Spinal cord (tissue), 9 donors: ENCODE measurements at regions not wholly inside any gene's neighbourhood (a gene's known extent, or its start where the extent isn't known, plus 50 kb on each side); places are given as distances from the start of the nearest gene placed in this dataset.
"Not testable (repeated sequence)": the region's sequence is repeated elsewhere in the genome, so short reads cannot be mapped to it uniquely, and the experiment has no call there.

Source experiments
- DNase-seq, 6 donors: peaks; one replicate each; pipeline versions ENCODE4 v3.0.0 to v3.0.0-alpha.2; 2013 to 2015; ENCODE audit warnings: low spot score in 6 of 6, low read depth in 4 of 6
- H3K27ac ChIP-seq: one replicate; pipeline ENCODE4 v1.5.1; 2013; ENCODE audit warnings: low read depth, low read length, control low read depth
- H3K27me3 ChIP-seq: one replicate; pipeline ENCODE4 v1.6.1; 2013; ENCODE audit warnings: low read length; ENCODE audit not compliant: control insufficient read depth, insufficient read depth
- H3K36me3 ChIP-seq: one replicate; pipeline ENCODE4 v1.6.1; 2013; ENCODE audit warnings: low read length; ENCODE audit not compliant: control insufficient read depth, insufficient read depth
- H3K4me1 ChIP-seq: one replicate; pipeline ENCODE4 v1.6.1; 2013; ENCODE audit warnings: low read length; ENCODE audit not compliant: control insufficient read depth, insufficient read depth
- H3K4me3 ChIP-seq: one replicate; pipeline ENCODE4 v1.5.1; 2013; ENCODE audit warnings: low read depth, low read length, control low read depth
- H3K9me3 ChIP-seq: one replicate; pipeline ENCODE4 v1.6.1; 2013; ENCODE audit warnings: low read length; ENCODE audit not compliant: control insufficient read depth, insufficient read depth
- WGBS: methylation state at CpG from one replicate; pipeline ENCODE4 v1.1.5; 2013; ENCODE audit warnings: missing lambda C conversion rate; ENCODE audit not compliant: insufficient coverage; 5-methylcytosine and 5-hydroxymethylcytosine counted together
- donor health status: healthy.

GRCh38 chr2:35220461-35220860 lies 1135.1 kb upstream of the CRIM1 start:
- Histone ChIP-seq H3K36me3 (no peaks in the 10 kb centered on the region), H3K27ac (no peak overlapping the region), H3K27me3 (no peaks in the 10 kb centered on the region), H3K4me3 (no peak overlapping the region), H3K9me3 (no peaks in the 10 kb centered on the region), H3K4me1 (no peaks in the 10 kb centered on the region)
- no peak for DNase-seq
- WGBS, result 100% methylated on average over 2 of the region's 2 CpGs

DNA sequence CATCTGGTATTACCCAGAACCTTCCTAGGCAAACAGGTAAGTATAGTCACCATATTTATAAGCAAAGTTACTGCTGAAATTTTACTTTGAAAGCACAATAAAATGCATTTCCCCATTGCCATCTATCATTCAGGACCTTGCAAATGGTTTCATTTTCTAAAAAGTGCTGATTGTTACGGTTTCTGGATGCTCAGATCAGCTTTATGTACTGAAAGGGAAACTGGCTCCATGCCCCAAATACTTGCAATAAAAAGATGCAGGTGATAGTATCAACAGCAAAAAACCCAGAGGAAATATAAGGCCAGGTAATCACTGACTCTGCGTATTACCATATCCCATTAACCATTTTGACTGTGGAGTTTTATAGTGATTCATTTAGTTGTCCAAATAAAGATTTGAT lies 1150.7 kb upstream of the CRIM1 start:
- no CpG with 5 or more reads among the region's 2 CpGs for WGBS
- H3K4me1 ChIP-seq, result no peaks in the 10 kb centered on the region
- peak in 1 of 6 donors; percentile 11 for DNase-seq
- H3K36me3 ChIP-seq, result no peaks in the 10 kb centered on the region
- no peak overlapping the region for H3K4me3 ChIP-seq
- no peaks in the 10 kb centered on the region for H3K27me3 ChIP-seq
- no peaks in the 10 kb centered on the region for H3K9me3 ChIP-seq
- H3K27ac ChIP-seq, result no peak overlapping the region

DNA sequence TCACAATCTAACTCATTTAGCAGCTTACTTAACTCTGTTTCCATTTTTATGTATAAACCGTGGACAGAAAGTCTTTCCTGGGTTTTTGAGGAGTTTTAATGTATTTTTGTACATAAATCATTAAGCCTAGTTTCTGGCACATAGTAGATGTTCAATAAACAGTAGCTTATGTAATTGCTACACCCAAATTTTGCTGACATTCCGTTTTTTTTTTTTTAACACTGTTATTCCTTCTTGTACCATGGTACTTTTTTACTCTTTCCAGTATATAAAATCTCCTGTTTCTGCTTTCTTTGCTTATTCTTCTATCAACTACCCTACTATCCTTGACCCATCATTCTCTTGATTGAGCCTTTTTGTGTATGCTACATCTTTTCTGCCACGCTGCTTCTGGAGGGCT lies 1151.3 kb upstream of the CRIM1 start:
- WGBS, result 100% methylated on average over 1 of the region's 3 CpGs
- Histone ChIP-seq H3K4me3 (no peak overlapping the region), H3K9me3 (no peaks in the 10 kb centered on the region), H3K36me3 (no peaks in the 10 kb centered on the region), H3K27ac (no peak overlapping the region), H3K4me1 (no peaks in the 10 kb centered on the region), H3K27me3 (no peaks in the 10 kb centered on the region)
- DNase-seq, result no peak

- Histone ChIP-seq H3K9me3 (no peaks in the 10 kb centered on the region), H3K4me1 (no peaks in the 10 kb centered on the region), H3K27ac (no peak overlapping the region), H3K4me3 (no peak overlapping the region), H3K27me3 (no peaks in the 10 kb centered on the region), H3K36me3 (no peaks in the 10 kb centered on the region)
- WGBS, result no CpG with 5 or more reads among the region's 4 CpGs
- no peak for DNase-seq
Observed at GRCh38 chr2:35199298-35199697, 1156.3 kb upstream of the CRIM1 start.

DNA sequence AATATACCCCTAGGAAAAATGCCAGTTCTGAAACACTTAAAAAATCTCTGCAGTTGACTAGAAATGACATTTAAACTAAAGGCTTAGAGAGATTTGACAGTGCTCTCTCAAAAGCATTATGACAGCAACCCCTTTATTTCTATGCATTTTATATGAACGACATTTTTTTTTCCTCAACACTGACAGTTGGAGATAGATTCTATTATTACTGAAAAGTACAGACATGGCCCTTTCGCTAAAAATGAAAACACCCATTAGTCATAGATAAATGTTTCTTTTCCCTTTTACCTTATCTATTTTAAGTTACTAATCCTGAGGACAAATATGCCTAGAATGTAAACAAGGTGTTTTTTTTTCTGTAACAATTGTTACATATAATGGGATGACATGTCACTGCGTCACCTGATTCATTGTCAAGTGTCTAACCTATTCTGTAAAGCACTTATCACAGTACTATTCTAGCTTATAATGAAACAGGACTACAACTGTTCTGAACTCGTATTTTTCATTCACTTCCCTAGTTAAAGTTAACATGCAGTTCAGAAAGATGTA lies 1169.6 kb upstream of the CRIM1 start:
- Histone ChIP-seq H3K9me3 (no peaks in the 10 kb centered on the region), H3K27ac (no peak overlapping the region), H3K4me3 (no peak overlapping the region), H3K4me1 (no peaks in the 10 kb centered on the region), H3K36me3 (no peaks in the 10 kb centered on the region), H3K27me3 (no peaks in the 10 kb centered on the region)
- no peak for DNase-seq
- no CpG with 5 or more reads among the region's 4 CpGs for WGBS

- DNase-seq, result no peak
- H3K36me3 ChIP-seq, result no peaks in the 10 kb centered on the region
- WGBS, result no CpG with 5 or more reads among the region's 1 CpG
- no peak overlapping the region for H3K27ac ChIP-seq
- H3K4me1 ChIP-seq, result no peaks in the 10 kb centered on the region
- H3K9me3 ChIP-seq, result no peaks in the 10 kb centered on the region
- no peak overlapping the region for H3K4me3 ChIP-seq
- H3K27me3 ChIP-seq, result no peaks in the 10 kb centered on the region
Observed at GRCh38 chr2:35184471-35184870, 1171.1 kb upstream of the CRIM1 start.

- not testable (repeated sequence) for H3K36me3 ChIP-seq, DNase-seq, H3K27me3 ChIP-seq, H3K27ac ChIP-seq, H3K9me3 ChIP-seq, H3K4me3 ChIP-seq, H3K4me1 ChIP-seq
- 15% methylated on average over 2 of the region's 5 CpGs for WGBS
Observed at GRCh38 chr2:35176726-35177125, 1178.9 kb upstream of the CRIM1 start.

DNA sequence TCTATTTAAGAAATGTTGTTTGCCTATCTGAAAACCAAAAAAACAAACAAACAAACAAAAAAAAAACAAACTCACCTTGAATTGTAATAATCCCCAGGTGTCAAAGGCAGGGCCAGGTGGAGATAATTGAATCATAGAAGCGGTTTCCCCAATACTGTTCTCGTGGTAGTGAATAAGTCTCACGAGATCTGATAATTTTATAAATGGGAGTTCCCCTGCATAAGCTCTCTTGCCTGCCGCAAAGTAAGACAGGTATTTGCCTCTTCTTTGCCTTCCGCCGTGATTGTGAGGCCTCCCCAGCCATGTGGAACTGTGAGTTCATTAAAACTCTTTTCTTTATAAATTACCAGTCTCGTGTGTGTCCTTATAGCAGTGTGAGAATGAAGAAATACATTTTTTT lies 1180.7 kb upstream of the CRIM1 start:
- Histone ChIP-seq H3K36me3 (no peaks in the 10 kb centered on the region), H3K4me3 (no peak overlapping the region), H3K27me3 (no peaks in the 10 kb centered on the region), H3K27ac (no peak overlapping the region), H3K9me3 (no peaks in the 10 kb centered on the region), H3K4me1 (no peaks in the 10 kb centered on the region)
- WGBS, result no CpG with 5 or more reads among the region's 7 CpGs
- DNase-seq, result no peak

DNA sequence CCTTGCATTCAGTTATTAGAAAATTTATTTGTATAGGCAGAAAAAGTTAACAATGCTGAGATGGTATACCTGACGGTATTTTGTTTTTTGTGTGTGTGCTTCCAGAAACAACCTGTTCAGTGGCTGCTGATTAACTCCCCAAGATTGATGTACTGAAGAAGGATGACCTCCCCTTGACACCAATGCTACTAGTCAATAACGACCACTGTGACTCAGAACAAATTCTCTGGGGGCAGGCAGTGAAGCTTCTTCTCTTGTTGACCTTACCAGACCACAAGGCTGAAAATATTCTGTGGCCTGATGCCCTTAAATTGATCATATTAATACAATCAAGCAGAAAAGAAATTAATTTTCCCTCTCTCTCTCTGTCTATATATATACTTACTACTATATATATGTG lies 1182.9 kb upstream of the CRIM1 start:
- Histone ChIP-seq H3K4me3 (no peak overlapping the region), H3K9me3 (no peaks in the 10 kb centered on the region), H3K27ac (no peak overlapping the region), H3K36me3 (no peaks in the 10 kb centered on the region), H3K4me1 (no peaks in the 10 kb centered on the region), H3K27me3 (no peaks in the 10 kb centered on the region)
- WGBS, result 46% methylated on average over 2 of the region's 2 CpGs
- DNase-seq, result no peak

DNA sequence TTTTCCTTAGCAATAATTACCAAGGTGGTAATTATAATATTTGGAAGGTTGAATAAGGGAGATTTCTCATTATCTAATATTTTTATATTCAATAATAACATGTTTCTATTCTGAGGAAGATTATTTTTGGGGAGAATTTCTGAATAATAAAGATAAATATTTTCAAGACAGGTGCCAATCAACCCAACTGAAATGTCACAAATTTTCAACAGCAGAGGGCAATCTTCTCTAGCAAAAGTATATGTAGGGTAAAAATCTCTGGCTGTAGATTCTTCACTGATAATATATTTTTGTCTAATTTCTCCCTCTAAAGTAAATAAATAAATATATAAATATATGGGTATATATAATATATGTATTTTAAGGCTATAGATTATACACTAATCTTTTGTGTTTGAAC lies 1187.2 kb upstream of the CRIM1 start:
- Histone ChIP-seq H3K4me3 (no peak overlapping the region), H3K4me1 (no peaks in the 10 kb centered on the region), H3K27ac (no peak overlapping the region), H3K9me3 (no peaks in the 10 kb centered on the region), H3K27me3 (no peaks in the 10 kb centered on the region), H3K36me3 (no peaks in the 10 kb centered on the region)
- DNase-seq, result no peak
